NB4 (cell line): ENCODE measurements at regions not wholly inside any gene's neighbourhood (a gene's known extent, or its start where the extent isn't known, plus 50 kb on each side); places are given as distances from the start of the nearest gene placed in this dataset.

Source experiments
- CTCF ChIP-seq: IDR thresholded peaks from one replicate; pipeline ENCODE4 v1.5.1; 2012; ENCODE audit warnings: low read depth, low read length
- MYC ChIP-seq: IDR thresholded peaks from 2 replicates; pipeline ENCODE4 v1.6.1; 2011; ENCODE audit warnings: low read depth, low read length
- POLR2A ChIP-seq: IDR thresholded peaks from 2 replicates; pipeline ENCODE4 v1.6.1; 2011; ENCODE audit warnings: mild to moderate bottlenecking; ENCODE audit not compliant: insufficient read length; ENCODE audit errors: extremely low read depth
- TF ChIP-seq, protein P1 (sequence below): IDR thresholded peaks from 2 replicates; pipeline ENCODE4 v1.6.1; 2011; ENCODE audit warnings: low read depth, low read length

- TF ChIP-seq MYC: no peak
- no peak for TF ChIP-seq CTCF
- TF ChIP-seq POLR2A: no peak
- TF ChIP-seq, protein P1, sequence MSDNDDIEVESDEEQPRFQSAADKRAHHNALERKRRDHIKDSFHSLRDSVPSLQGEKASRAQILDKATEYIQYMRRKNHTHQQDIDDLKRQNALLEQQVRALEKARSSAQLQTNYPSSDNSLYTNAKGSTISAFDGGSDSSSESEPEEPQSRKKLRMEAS: no peak
Measured at GRCh38 chr6:111989743-111990142, 64.2 kb upstream of the CCN6 start.
